ENCODE measurements at regions not wholly inside any gene's neighbourhood (a gene's known extent, or its start where the extent isn't known, plus 50 kb on each side); places are given as distances from the start of the nearest gene placed in this dataset.
A peak's percentile ranks its signal among the peaks of the same experiment; 100 is the strongest.

DNA sequence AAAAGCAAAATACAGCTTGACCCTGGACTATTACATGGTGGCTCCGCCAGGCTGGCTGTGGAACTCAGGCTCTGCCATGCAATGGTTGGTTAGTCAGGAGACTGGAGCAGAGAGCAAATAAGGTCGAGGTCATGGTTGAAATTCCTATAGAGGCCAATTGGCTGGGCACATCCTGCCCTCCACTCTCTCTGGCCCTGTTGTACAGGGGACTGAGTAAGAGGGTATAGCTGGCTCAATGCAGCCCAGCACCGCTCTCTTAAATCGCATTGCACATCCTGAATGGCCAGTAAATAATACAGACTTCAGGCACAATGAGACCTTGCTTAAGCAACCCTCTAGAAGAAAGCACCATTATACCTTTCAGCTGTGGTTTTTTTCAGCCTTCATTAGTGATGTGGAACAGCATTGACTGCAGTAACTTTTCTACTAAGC, 59.3 kb upstream of the PPP2R5A start:
- Histone ChIP-seq H3K27ac (ENCODE audit: low read depth in 1 of 2, low read length in 2 of 2) (no peak overlapping the region), H3K4me1 (ENCODE audit: control insufficient read depth in 1 of 2, insufficient read depth in 2 of 2, low read length in 2 of 2) (peaks cover 8 to 15% of the 10 kb centered on the region in 2 donors), H3K4me3 (replicated peaks in 1 of 3; ENCODE audit: low read depth in 2 of 3, low read length in 3 of 3) (no peak overlapping the region), H3K4me2 (replicated peaks; ENCODE audit: extremely low read depth, low read length, poor library complexity, severe bottlenecking) (no peak overlapping the region), H3K27me3 (ENCODE audit: control insufficient read depth in 2 of 2, insufficient read depth in 2 of 2, low read length in 2 of 2) (no peaks in the 10 kb centered on the region), H4K20me1 (ENCODE audit: insufficient read depth, low read length) (no peaks in the 10 kb centered on the region), H3K79me2 (ENCODE audit: insufficient read depth, low read length) (no peaks in the 10 kb centered on the region), H2AFZ (ENCODE audit: insufficient read depth, low read depth, low read length, poor library complexity, severe bottlenecking) (no peak overlapping the region), H3K36me3 (replicated peaks in 1 of 2; ENCODE audit: control insufficient read depth in 1 of 2, insufficient read depth in 2 of 2, low read length in 2 of 2) (no peaks in the 10 kb centered on the region), H3K9me3 (replicated peaks in 1 of 2; ENCODE audit: control insufficient read depth in 1 of 2, insufficient read depth in 1 of 2, low read length in 2 of 2) (no peaks in the 10 kb centered on the region), H3K9ac (ENCODE audit: insufficient read depth, low read length, poor library complexity, severe bottlenecking) (no peak overlapping the region)
- H3K4me3 Mint-ChIP-seq: no peak overlapping the region
- H3K27ac Mint-ChIP-seq: peak overlapping the region in 1 of 7 donors; percentile 26
- intact Hi-C loops (cut with micrococcal nuclease): no loop called here
- H3K4me1 Mint-ChIP-seq: peaks cover 20% of the 10 kb centered on the region
- 100% methylated on average over 2 of the region's 4 CpGs for WGBS (ENCODE audit: insufficient coverage)
- TF ChIP-seq, protein P1, sequence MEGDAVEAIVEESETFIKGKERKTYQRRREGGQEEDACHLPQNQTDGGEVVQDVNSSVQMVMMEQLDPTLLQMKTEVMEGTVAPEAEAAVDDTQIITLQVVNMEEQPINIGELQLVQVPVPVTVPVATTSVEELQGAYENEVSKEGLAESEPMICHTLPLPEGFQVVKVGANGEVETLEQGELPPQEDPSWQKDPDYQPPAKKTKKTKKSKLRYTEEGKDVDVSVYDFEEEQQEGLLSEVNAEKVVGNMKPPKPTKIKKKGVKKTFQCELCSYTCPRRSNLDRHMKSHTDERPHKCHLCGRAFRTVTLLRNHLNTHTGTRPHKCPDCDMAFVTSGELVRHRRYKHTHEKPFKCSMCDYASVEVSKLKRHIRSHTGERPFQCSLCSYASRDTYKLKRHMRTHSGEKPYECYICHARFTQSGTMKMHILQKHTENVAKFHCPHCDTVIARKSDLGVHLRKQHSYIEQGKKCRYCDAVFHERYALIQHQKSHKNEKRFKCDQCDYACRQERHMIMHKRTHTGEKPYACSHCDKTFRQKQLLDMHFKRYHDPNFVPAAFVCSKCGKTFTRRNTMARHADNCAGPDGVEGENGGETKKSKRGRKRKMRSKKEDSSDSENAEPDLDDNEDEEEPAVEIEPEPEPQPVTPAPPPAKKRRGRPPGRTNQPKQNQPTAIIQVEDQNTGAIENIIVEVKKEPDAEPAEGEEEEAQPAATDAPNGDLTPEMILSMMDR (IDR thresholded peaks at IDR 0.05): no peak
- H3K9me3 Mint-ChIP-seq: peaks cover 0 to 2% (median 0%) of the 10 kb centered on the region in 7 donors
- DNase-seq: no peak
- peaks cover 0 to 4% of the 10 kb centered on the region in 2 donors for H3K36me3 Mint-ChIP-seq
- peaks cover 0 to 7% (median 4%) of the 10 kb centered on the region in 3 donors for H3K27me3 Mint-ChIP-seq (ENCODE audit: low read depth in 3 of 3)

DNA sequence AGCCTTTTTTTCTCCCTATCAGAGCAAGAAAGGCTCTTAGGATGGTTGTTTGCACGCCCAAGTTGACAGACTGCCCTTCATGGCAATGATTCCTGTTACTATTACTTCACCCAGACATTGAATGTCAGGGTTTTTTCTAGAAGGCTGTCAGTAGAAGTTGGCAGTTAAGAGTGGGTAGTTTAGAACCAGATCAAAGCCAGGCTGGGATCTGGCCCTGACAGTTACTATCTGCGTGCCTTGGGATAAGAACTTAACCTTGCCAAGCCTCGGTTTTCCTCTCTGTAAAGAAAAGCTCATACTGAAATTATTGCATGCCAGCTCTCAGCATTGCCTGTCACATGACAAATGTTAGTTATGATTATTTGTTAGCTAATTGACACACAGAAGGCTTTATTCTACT, 58.7 kb upstream of the PPP2R5A start:
- TF ChIP-seq, protein P1 (IDR thresholded peaks at IDR 0.05): no peak
- no peak overlapping the region for H3K27ac Mint-ChIP-seq

More for the DNA sequence above, 58.7 kb upstream of the PPP2R5A start:
- Histone ChIP-seq H3K4me3 (replicated peaks in 1 of 3; ENCODE audit: low read depth in 2 of 3, low read length in 3 of 3) (no peak overlapping the region), H3K4me2 (replicated peaks; ENCODE audit: extremely low read depth, low read length, poor library complexity, severe bottlenecking) (no peak overlapping the region), H3K9ac (ENCODE audit: insufficient read depth, low read length, poor library complexity, severe bottlenecking) (no peak overlapping the region), H4K20me1 (ENCODE audit: insufficient read depth, low read length) (no peaks in the 10 kb centered on the region), H3K27ac (ENCODE audit: low read depth in 1 of 2, low read length in 2 of 2) (no peak overlapping the region), H3K4me1 (ENCODE audit: control insufficient read depth in 1 of 2, insufficient read depth in 2 of 2, low read length in 2 of 2) (peaks cover 8 to 15% of the 10 kb centered on the region in 2 donors), H2AFZ (ENCODE audit: insufficient read depth, low read depth, low read length, poor library complexity, severe bottlenecking) (no peak overlapping the region), H3K27me3 (ENCODE audit: control insufficient read depth in 2 of 2, insufficient read depth in 2 of 2, low read length in 2 of 2) (no peaks in the 10 kb centered on the region), H3K79me2 (ENCODE audit: insufficient read depth, low read length) (no peaks in the 10 kb centered on the region), H3K36me3 (replicated peaks in 1 of 2; ENCODE audit: control insufficient read depth in 1 of 2, insufficient read depth in 2 of 2, low read length in 2 of 2) (no peaks in the 10 kb centered on the region), H3K9me3 (replicated peaks in 1 of 2; ENCODE audit: control insufficient read depth in 1 of 2, insufficient read depth in 1 of 2, low read length in 2 of 2) (no peaks in the 10 kb centered on the region)
- no CpG with 5 or more reads among the region's 3 CpGs for whole genome bisulfite sequencing (ENCODE audit: insufficient coverage)
- peaks cover 20% of the 10 kb centered on the region for H3K4me1 Mint-ChIP-seq
- H3K27me3 Mint-ChIP-seq (ENCODE audit: low read depth in 3 of 3): peaks cover 0 to 7% (median 4%) of the 10 kb centered on the region in 3 donors
- no peak overlapping the region for H3K4me3 Mint-ChIP-seq
- intact Hi-C loops (cut with micrococcal nuclease): no loop called here
- no peak for DNase-seq
- peaks cover 0 to 2% (median 0%) of the 10 kb centered on the region in 7 donors for H3K9me3 Mint-ChIP-seq
- H3K36me3 Mint-ChIP-seq: peaks cover 0 to 4% of the 10 kb centered on the region in 2 donors
